ENCODE measurements at regions not wholly inside any gene's neighbourhood (a gene's known extent, or its start where the extent isn't known, plus 50 kb on each side); places are given as distances from the start of the nearest gene placed in this dataset.
A peak's percentile ranks its signal among the peaks of the same experiment; 100 is the strongest.
"Not testable (repeated sequence)": the region's sequence is repeated elsewhere in the genome, so short reads cannot be mapped to it uniquely, and the experiment has no call there.

DNA sequence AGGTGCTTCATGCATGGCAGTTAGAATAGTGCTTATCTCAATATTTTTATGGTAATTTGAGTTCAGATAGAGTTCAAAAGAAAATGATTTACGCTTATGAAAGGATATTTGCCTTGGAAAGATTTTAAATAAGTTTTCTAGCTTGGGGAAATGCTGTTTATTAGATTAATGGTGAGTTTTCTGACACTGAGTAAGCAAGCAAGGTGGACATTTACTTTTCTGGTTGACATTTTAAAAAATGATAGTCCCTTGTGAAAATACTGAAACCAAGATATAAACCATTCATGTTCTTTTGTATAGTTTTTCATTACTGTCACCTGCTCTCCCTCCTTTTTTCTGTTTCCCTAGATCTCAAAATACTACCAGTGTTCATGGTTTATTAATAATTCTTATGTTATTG lies 1034.8 kb upstream of the SPRY2 start:
- TF ChIP-seq ZNF331 (CRISPR knock-in tag; IDR thresholded peaks at IDR 0.05; ENCODE audit: low read depth): no peak
- TF ChIP-seq POLR2AphosphoS5 (IDR thresholded peaks at IDR 0.05; ENCODE audit: low read depth): no peak
- no peak for TF ChIP-seq CREB1 (CRISPR knock-in tag; IDR thresholded peaks at IDR 0.05; ENCODE audit: low read depth)
- TF ChIP-seq EZH2phosphoT487 (IDR thresholded peaks at IDR 0.05; ENCODE audit: unreplicated experiment): no peak
- Mint-ChIP-seq H3K4me1 (0 out of 3 replicates have a peak, but pooled peaks cover under 1% of the 10 kb centered on the region), H3K27ac (no peak overlapping the region), H3K36me3 (ENCODE audit: low read depth) (no peaks in the 10 kb centered on the region), H3K27me3 (ENCODE audit: insufficient read depth, low read depth, poor library complexity) (no peaks in the 10 kb centered on the region), H3K4me3 (no peak overlapping the region), H3K9me3 (no peaks in the 10 kb centered on the region)
- Histone ChIP-seq H3K27ac (ENCODE audit: low read depth) (no peak overlapping the region), H3K4me2 (no peak overlapping the region), H3K9me2 (ENCODE audit: insufficient read depth) (no peaks in the 10 kb centered on the region), H3K36me3 (ENCODE audit: insufficient read depth) (no peaks in the 10 kb centered on the region), H3F3A (replicated peaks; ENCODE audit: low read depth) (no peaks in the 10 kb centered on the region), H2AFZ (no peak overlapping the region), H3K4me1 (ENCODE audit: insufficient read depth) (no peaks in the 10 kb centered on the region), H3K27me3 (ENCODE audit: insufficient read depth) (no peaks in the 10 kb centered on the region), H3K4me3 (no peak overlapping the region), H4K20me1 (replicated peaks; ENCODE audit: insufficient read depth) (no peaks in the 10 kb centered on the region), H3K79me2 (replicated peaks; ENCODE audit: insufficient read depth) (no peaks in the 10 kb centered on the region)
- no peak for DNase-seq (ENCODE audit: low spot score)
- ATAC-seq: no peak

DNA sequence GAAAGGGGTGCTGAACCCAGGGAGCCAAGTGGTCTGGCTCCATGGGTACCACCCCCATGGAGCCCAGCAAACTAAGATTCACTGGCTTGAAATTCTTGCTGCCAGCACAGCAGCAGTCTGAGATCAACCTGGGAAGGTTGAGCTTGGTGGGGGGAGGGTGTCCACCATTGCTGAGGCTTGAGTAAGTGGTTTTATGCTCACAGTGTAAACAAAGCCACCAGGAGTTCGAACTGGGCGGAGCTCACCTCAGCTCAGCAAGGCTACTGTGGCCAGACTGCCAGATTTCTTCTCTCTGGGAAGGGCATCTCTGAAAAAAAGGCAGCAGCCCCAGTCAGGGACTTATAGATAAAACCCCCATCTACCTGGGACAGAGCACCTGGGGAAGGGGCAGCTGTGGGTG lies 1021.8 kb upstream of the SPRY2 start:
- not testable (repeated sequence) for ATAC-seq; H3K27ac Mint-ChIP-seq; H3K79me2 ChIP-seq (replicated peaks; ENCODE audit: insufficient read depth); H4K20me1 ChIP-seq (replicated peaks; ENCODE audit: insufficient read depth); H3K4me3 ChIP-seq; H3K27me3 ChIP-seq (ENCODE audit: insufficient read depth); H3K4me2 ChIP-seq; H3K4me3 Mint-ChIP-seq; H3K27ac ChIP-seq (ENCODE audit: low read depth); H3K4me1 Mint-ChIP-seq; H3K4me1 ChIP-seq (ENCODE audit: insufficient read depth); H3K36me3 ChIP-seq (ENCODE audit: insufficient read depth); H3K9me2 ChIP-seq (ENCODE audit: insufficient read depth); H3F3A ChIP-seq (replicated peaks; ENCODE audit: low read depth); H3K27me3 Mint-ChIP-seq (ENCODE audit: insufficient read depth, low read depth, poor library complexity); DNase-seq (ENCODE audit: low spot score)
- Mint-ChIP-seq H3K9me3 (peaks cover 20% of the 10 kb centered on the region), H3K36me3 (ENCODE audit: low read depth) (peaks cover 16% of the 10 kb centered on the region; the same call in 2 of the 3 replicates)
- 0 out of 2 replicates have a peak overlapping the region, but pooled peaks have one; percentile 35 for H2AFZ ChIP-seq

DNA sequence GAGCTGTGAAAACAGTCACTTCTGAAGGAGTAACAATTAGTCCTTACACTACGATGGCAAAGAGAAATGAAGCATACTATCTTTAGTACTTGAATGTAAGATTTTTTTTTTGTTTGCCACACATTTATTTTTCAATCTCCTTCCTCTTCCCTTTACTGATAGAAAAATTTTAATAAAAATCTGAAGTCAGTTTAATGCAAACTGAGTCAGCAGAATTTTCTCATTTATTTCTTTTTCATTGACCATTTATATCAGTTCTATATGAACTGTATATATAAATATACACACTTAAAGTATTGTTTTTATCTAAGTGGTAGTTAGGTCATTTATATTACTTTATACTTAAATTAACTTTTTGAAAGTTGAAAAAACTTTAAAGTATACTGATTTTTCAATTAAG lies 1009.1 kb upstream of the SPRY2 start:
- ATAC-seq (no peak), DNase-seq (ENCODE audit: low spot score) (no peak)
- Histone ChIP-seq H3K4me2 (no peak overlapping the region), H3K27me3 (ENCODE audit: insufficient read depth) (no peaks in the 10 kb centered on the region), H3K4me3 (no peak overlapping the region), H2AFZ (no peak overlapping the region), H3K27ac (ENCODE audit: low read depth) (no peak overlapping the region), H3K36me3 (ENCODE audit: insufficient read depth) (no peaks in the 10 kb centered on the region), H3K79me2 (replicated peaks; ENCODE audit: insufficient read depth) (no peaks in the 10 kb centered on the region), H3K4me1 (ENCODE audit: insufficient read depth) (no peaks in the 10 kb centered on the region), H3F3A (replicated peaks; ENCODE audit: low read depth) (no peaks in the 10 kb centered on the region), H3K9me2 (ENCODE audit: insufficient read depth) (no peaks in the 10 kb centered on the region), H4K20me1 (replicated peaks; ENCODE audit: insufficient read depth) (no peaks in the 10 kb centered on the region; the same call in 1 of the 2 replicates)
- Mint-ChIP-seq H3K9me3 (no peaks in the 10 kb centered on the region), H3K4me1 (no peaks in the 10 kb centered on the region), H3K36me3 (ENCODE audit: low read depth) (no peaks in the 10 kb centered on the region), H3K27me3 (ENCODE audit: insufficient read depth, low read depth, poor library complexity) (no peaks in the 10 kb centered on the region), H3K27ac (peak overlapping the region; percentile 30; the same call in 1 of the 2 replicates), H3K4me3 (no peak overlapping the region)
- TF ChIP-seq NANOG (IDR thresholded peaks at IDR 0.05; ENCODE audit: borderline replicate concordance): no peak
- TF ChIP-seq POLR2AphosphoS5 (IDR thresholded peaks at IDR 0.05; ENCODE audit: low read depth): no peak
- no peak for TF ChIP-seq CREB1 (CRISPR knock-in tag; IDR thresholded peaks at IDR 0.05; ENCODE audit: low read depth)
- TF ChIP-seq EZH2phosphoT487 (IDR thresholded peaks at IDR 0.05; ENCODE audit: unreplicated experiment): no peak
- TF ChIP-seq, protein P1, sequence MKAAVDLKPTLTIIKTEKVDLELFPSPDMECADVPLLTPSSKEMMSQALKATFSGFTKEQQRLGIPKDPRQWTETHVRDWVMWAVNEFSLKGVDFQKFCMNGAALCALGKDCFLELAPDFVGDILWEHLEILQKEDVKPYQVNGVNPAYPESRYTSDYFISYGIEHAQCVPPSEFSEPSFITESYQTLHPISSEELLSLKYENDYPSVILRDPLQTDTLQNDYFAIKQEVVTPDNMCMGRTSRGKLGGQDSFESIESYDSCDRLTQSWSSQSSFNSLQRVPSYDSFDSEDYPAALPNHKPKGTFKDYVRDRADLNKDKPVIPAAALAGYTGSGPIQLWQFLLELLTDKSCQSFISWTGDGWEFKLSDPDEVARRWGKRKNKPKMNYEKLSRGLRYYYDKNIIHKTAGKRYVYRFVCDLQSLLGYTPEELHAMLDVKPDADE (IDR thresholded peaks at IDR 0.05): no peak
- TF ChIP-seq JUNB (IDR thresholded peaks at IDR 0.05; ENCODE audit: unreplicated experiment): no peak
- TF ChIP-seq, protein P2, sequence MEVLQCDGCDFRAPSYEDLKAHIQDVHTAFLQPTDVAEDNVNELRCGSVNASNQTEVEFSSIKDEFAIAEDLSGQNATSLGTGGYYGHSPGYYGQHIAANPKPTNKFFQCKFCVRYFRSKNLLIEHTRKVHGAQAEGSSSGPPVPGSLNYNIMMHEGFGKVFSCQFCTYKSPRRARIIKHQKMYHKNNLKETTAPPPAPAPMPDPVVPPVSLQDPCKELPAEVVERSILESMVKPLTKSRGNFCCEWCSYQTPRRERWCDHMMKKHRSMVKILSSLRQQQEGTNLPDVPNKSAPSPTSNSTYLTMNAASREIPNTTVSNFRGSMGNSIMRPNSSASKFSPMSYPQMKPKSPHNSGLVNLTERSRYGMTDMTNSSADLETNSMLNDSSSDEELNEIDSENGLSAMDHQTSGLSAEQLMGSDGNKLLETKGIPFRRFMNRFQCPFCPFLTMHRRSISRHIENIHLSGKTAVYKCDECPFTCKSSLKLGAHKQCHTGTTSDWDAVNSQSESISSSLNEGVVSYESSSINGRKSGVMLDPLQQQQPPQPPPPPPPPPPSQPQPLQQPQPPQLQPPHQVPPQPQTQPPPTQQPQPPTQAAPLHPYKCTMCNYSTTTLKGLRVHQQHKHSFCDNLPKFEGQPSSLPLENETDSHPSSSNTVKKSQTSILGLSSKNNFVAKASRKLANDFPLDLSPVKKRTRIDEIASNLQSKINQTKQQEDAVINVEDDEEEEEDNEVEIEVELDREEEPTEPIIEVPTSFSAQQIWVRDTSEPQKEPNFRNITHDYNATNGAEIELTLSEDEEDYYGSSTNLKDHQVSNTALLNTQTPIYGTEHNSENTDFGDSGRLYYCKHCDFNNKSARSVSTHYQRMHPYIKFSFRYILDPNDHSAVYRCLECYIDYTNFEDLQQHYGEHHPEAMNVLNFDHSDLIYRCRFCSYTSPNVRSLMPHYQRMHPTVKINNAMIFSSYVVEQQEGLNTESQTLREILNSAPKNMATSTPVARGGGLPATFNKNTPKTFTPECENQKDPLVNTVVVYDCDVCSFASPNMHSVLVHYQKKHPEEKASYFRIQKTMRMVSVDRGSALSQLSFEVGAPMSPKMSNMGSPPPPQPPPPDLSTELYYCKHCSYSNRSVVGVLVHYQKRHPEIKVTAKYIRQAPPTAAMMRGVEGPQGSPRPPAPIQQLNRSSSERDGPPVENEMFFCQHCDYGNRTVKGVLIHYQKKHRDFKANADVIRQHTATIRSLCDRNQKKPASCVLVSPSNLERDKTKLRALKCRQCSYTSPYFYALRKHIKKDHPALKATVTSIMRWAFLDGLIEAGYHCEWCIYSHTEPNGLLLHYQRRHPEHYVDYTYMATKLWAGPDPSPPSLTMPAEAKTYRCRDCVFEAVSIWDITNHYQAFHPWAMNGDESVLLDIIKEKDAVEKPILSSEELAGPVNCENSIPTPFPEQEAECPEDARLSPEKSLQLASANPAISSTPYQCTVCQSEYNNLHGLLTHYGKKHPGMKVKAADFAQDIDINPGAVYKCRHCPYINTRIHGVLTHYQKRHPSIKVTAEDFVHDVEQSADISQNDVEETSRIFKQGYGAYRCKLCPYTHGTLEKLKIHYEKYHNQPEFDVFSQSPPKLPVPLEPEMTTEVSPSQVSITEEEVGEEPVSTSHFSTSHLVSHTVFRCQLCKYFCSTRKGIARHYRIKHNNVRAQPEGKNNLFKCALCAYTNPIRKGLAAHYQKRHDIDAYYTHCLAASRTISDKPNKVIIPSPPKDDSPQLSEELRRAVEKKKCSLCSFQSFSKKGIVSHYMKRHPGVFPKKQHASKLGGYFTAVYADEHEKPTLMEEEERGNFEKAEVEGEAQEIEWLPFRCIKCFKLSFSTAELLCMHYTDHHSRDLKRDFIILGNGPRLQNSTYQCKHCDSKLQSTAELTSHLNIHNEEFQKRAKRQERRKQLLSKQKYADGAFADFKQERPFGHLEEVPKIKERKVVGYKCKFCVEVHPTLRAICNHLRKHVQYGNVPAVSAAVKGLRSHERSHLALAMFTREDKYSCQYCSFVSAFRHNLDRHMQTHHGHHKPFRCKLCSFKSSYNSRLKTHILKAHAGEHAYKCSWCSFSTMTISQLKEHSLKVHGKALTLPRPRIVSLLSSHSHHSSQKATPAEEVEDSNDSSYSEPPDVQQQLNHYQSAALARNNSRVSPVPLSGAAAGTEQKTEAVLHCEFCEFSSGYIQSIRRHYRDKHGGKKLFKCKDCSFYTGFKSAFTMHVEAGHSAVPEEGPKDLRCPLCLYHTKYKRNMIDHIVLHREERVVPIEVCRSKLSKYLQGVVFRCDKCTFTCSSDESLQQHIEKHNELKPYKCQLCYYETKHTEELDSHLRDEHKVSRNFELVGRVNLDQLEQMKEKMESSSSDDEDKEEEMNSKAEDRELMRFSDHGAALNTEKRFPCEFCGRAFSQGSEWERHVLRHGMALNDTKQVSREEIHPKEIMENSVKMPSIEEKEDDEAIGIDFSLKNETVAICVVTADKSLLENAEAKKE (CRISPR knock-in tag; IDR thresholded peaks at IDR 0.05): no peak
- no peak for TF ChIP-seq ZNF114 (CRISPR knock-in tag; IDR thresholded peaks at IDR 0.05)
